ENCODE measurements at regions not wholly inside any gene's neighbourhood (a gene's known extent, or its start where the extent isn't known, plus 50 kb on each side); places are given as distances from the start of the nearest gene placed in this dataset.
"Not testable (repeated sequence)": the region's sequence is repeated elsewhere in the genome, so short reads cannot be mapped to it uniquely, and the experiment has no call there.

DNA sequence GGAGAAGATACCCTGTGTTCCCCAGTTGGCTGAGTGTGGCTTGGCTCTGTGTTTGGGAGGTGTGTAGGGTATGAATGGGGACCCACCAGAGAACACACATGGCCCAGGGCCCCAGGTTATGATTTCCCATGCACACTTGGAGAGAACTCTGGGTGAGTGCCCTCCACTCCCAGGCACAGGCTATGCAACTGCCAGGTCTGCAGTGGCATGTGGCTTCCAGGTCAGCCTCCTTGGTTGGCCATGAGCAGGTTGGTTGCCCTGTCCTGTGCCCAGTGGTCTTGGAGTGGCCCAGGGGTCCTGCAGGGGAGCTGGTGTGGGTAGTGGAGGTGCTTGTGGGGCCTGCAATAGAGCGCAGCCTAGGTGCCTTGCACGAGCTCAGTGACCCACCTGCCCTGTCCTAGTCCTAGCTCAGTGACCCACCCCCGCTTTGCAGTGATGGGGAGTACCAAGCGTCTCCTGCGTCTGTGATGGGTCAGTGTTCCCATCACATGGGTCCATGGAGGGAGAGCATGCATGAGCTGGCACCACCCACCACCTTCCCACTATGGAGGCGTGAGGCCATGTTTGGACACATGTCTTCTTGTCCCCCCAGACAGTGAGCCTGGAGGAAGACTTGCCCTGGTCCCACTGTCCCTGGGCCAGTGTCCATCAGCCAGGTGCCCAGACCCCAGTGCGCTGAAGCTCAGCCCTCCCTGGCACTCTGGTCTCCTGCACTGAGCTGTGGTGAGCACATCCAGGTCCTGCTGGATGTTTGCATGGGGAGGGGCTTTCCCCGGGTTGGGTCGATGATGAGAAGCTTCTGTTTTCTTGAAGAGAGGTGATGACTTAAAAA lies 217.3 kb downstream of the SNRPN start:
- Histone ChIP-seq H3K4me1 (ENCODE audit: control insufficient read depth, insufficient read depth, low read length, poor library complexity, severe bottlenecking) (no peaks in the 10 kb centered on the region), H3K27me3 (ENCODE audit: control insufficient read depth, insufficient read depth, low read length) (no peaks in the 10 kb centered on the region), H3K36me3 (ENCODE audit: control insufficient read depth, insufficient read depth, low read length) (no peaks in the 10 kb centered on the region), H3K4me3 (ENCODE audit: low read depth, low read length) (no peak overlapping the region), H3K27ac (ENCODE audit: insufficient read depth, low read length, poor library complexity, severe bottlenecking) (no peak overlapping the region), H3K9me3 (ENCODE audit: control insufficient read depth in 2 of 2, low read length in 2 of 2) (peaks cover 4 to 71% of the 10 kb centered on the region in 2 experiments)
- Mint-ChIP-seq H3K4me1 (no peaks in the 10 kb centered on the region), H3K4me3 (no peak overlapping the region), H3K27ac (no peak overlapping the region), H3K9me3 (peaks cover 2 to 32% (median 15%) of the 10 kb centered on the region in 7 donors), H3K27me3 (no peaks in the 10 kb centered on the region), H3K36me3 (no peaks in the 10 kb centered on the region)
- no peak for DNase-seq
- no peak for ATAC-seq (ENCODE audit: low read depth in 2 of 2)

DNA sequence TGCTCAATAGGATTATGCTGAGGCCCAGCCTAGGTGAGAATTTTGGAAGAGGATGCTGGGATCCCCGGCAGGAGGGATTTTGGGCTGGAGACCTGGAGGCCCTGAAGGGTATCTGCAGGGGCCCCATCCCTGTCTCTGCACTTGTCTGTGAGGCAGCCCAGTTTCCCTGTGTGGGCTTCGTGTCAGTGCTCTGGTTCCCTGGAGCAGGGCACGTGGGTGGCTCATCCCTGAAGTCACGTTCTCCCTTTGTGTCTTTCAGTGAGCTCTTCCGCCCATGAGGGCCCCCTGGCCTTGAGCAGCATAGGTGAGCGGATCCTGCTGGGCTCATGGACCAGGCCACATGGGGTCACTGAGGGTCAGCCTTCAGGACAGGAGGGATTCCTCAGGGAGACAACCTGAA lies 217.9 kb downstream of the SNRPN start:
- peaks cover 4 to 75% of the 10 kb centered on the region in 2 experiments for H3K9me3 ChIP-seq (ENCODE audit: control insufficient read depth in 2 of 2, low read length in 2 of 2)
- no peak overlapping the region for H3K27ac Mint-ChIP-seq
- H3K27me3 Mint-ChIP-seq = no peaks in the 10 kb centered on the region
- H3K4me3 ChIP-seq (ENCODE audit: low read depth, low read length) = no peak overlapping the region
- H3K36me3 ChIP-seq (ENCODE audit: control insufficient read depth, insufficient read depth, low read length) = no peaks in the 10 kb centered on the region
- peaks cover 0 to 32% (median 15%) of the 10 kb centered on the region in 7 donors for H3K9me3 Mint-ChIP-seq
- H3K27me3 ChIP-seq (ENCODE audit: control insufficient read depth, insufficient read depth, low read length) = no peaks in the 10 kb centered on the region
- no peak overlapping the region for H3K27ac ChIP-seq (ENCODE audit: insufficient read depth, low read length, poor library complexity, severe bottlenecking)
- DNase-seq (no peak), ATAC-seq (ENCODE audit: low read depth in 2 of 2) (no peak)
- H3K4me1 Mint-ChIP-seq = no peaks in the 10 kb centered on the region
- no peak overlapping the region for H3K4me3 Mint-ChIP-seq
- H3K36me3 Mint-ChIP-seq = no peaks in the 10 kb centered on the region
- no peaks in the 10 kb centered on the region for H3K4me1 ChIP-seq (ENCODE audit: control insufficient read depth, insufficient read depth, low read length, poor library complexity, severe bottlenecking)

DNA sequence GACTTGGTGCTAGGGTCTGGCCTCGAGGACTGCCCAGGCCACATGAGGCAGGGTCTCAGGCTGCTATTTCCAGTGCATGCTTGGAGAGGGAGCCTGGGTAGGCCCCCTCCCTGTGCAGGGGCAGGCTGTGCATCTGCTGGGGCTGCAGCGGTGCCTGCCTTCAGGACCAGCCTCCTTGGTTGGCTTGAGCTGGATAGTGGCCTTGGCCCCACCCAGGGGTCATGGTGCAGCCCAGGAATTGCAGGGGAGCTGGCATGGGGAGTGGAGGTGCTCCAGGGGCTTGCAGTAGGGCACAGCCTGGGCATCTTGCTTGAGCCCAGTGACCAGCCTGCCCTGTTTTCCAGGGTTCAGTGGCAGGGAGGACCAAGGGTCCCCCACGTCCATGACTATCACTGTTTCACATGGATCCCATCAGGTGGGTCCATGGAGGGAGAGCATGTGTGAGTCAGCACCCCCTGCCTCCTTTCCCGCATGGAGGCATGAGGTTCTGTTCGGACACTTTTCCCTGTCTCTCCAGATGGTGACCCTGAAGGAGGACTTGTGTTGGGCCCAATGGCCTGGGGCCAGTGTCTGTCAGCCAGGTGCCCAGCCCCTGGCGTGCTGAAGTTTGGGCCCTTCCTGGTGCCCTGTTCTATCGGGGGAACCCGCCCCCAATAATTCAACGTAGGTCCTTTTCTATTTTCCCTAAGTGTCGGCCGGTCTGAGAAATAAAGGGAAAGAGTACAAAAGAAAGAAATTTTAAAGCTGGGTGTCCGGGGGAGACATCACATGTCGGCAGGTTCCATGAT lies 218.6 kb downstream of the SNRPN start:
- Mint-ChIP-seq H3K4me1 (no peaks in the 10 kb centered on the region), H3K27ac (no peak overlapping the region), H3K9me3 (peaks cover 0 to 32% (median 16%) of the 10 kb centered on the region in 7 donors), H3K4me3 (no peak overlapping the region), H3K36me3 (no peaks in the 10 kb centered on the region), H3K27me3 (no peaks in the 10 kb centered on the region)
- peaks cover 4 to 82% of the 10 kb centered on the region in 2 experiments for H3K9me3 ChIP-seq (ENCODE audit: control insufficient read depth in 2 of 2, low read length in 2 of 2)
- no peak for DNase-seq
- no peaks in the 10 kb centered on the region for H3K36me3 ChIP-seq (ENCODE audit: control insufficient read depth, insufficient read depth, low read length)
- no peak for ATAC-seq (ENCODE audit: low read depth in 2 of 2)
- H3K4me1 ChIP-seq (ENCODE audit: control insufficient read depth, insufficient read depth, low read length, poor library complexity, severe bottlenecking) = no peaks in the 10 kb centered on the region
- H3K27ac ChIP-seq (ENCODE audit: insufficient read depth, low read length, poor library complexity, severe bottlenecking) = no peak overlapping the region
- no peak overlapping the region for H3K4me3 ChIP-seq (ENCODE audit: low read depth, low read length)
- H3K27me3 ChIP-seq (ENCODE audit: control insufficient read depth, insufficient read depth, low read length) = no peaks in the 10 kb centered on the region

DNA sequence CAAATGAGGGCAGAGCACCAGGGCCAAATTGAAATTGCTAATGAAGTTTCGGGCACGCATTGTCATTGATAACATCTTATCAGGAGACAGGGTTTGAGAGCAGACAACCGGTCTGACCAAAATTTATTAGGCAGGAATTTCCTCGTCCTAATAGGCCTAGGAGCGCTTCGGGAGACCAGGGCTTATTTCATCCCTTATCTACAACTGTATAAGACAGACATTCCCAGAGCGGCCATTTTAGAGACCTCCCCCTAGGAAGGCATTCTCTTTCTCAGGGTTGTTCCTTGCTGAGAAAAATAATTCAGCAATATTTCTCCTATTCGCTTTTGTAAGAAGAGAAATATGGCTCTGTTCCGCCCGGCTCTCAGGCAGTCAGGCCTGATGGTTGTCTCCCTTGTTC lies 219.4 kb downstream of the SNRPN start:
- not testable (repeated sequence) for H3K4me1 Mint-ChIP-seq; H3K36me3 Mint-ChIP-seq; H3K4me3 ChIP-seq (ENCODE audit: low read depth, low read length); H3K27me3 ChIP-seq (ENCODE audit: control insufficient read depth, insufficient read depth, low read length); H3K4me1 ChIP-seq (ENCODE audit: control insufficient read depth, insufficient read depth, low read length, poor library complexity, severe bottlenecking); H3K27ac Mint-ChIP-seq; H3K36me3 ChIP-seq (ENCODE audit: control insufficient read depth, insufficient read depth, low read length); H3K27me3 Mint-ChIP-seq; DNase-seq; H3K4me3 Mint-ChIP-seq; ATAC-seq (ENCODE audit: low read depth in 2 of 2); H3K27ac ChIP-seq (ENCODE audit: insufficient read depth, low read length, poor library complexity, severe bottlenecking)
- peaks cover 4 to 86% of the 10 kb centered on the region in 2 experiments for H3K9me3 ChIP-seq (ENCODE audit: control insufficient read depth in 2 of 2, low read length in 2 of 2)
- peaks cover 0 to 35% (median 19%) of the 10 kb centered on the region in 7 donors for H3K9me3 Mint-ChIP-seq

DNA sequence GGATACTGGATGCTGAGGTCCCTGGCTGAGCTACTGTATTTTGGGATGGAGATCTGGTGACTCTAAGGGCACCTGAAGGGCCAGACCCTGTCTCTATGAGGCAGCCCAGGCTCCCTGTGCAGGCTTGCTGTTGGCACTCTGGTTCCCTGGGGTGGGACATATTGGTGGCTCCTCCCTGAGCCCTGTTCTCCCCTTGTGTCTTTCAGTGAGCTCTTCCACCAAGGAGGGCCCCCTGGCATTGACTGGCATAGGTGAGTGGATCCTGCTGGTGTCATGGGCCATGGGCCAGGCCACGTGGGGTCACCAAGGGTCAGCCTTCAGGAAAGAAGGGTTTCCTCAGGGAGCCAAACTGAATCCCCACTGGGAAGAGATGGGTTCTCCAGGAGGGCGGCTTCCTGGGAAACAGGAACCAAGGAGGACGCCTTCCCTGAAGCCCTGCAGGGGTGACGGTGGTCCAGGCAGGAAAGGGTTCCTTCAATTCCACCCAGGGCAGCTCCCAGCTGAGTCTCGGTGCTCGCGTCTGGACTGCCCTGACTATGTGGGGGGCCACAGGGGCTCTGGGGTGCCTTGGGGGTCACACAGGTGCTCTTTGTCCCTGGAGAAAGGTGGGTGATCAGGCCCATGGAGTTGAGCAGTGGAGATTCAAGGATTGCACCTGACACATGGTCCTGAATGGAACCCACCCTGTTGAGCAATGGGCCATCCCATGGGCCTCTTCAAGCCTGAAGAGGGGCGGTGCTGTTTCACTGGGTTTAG lies 220.4 kb downstream of the SNRPN start:
- H3K27me3 Mint-ChIP-seq = no peaks in the 10 kb centered on the region
- no peaks in the 10 kb centered on the region for H3K36me3 Mint-ChIP-seq

DNA sequence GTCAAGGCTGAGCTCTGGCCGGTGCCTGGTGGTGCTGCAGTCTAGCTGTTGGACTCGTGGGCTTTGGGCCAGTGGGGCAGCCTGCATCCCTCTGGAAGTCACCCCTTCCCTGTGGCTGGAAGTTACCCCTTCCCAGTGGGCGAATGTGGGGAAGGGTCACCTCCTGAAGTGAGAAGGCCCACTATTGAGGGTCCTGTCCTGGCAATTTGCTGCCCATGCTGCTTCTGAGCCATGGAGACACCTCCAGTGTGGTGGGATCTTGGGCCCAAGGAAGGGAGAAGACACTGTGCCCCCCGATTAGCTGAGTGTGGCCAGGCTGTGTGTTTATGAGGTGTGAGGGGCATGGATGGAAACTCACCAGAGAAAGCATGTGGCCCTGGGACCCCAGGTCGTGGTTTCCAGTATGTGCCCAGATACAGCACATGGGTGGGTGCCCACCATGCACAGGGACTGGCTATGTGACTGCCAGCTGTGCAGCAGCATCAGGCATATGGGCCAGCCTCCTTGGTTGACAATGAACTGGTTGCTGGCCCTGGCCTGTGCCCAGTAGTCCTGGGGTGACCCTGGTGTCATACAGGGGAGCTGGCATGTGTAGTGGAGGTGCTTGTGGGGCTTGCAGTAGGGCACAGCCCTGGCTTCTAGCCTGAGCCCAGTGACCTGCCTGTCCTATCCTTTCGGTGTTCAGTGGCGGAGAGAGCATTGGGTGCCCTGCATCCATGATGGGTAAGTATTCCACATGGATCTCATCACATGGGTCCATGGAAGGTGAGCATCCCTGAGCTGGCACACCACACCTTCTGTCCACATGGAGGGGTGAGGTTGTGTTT lies 221.2 kb downstream of the SNRPN start:
- no peak overlapping the region for H3K4me3 ChIP-seq (ENCODE audit: low read depth, low read length)
- no peak for DNase-seq
- peaks cover 4 to 85% of the 10 kb centered on the region in 2 experiments for H3K9me3 ChIP-seq (ENCODE audit: control insufficient read depth in 2 of 2, low read length in 2 of 2)
- peaks cover 0 to 31% (median 16%) of the 10 kb centered on the region in 7 donors for H3K9me3 Mint-ChIP-seq
- H3K27me3 Mint-ChIP-seq = no peaks in the 10 kb centered on the region
- H3K27ac ChIP-seq (ENCODE audit: insufficient read depth, low read length, poor library complexity, severe bottlenecking) = no peak overlapping the region
- no peak overlapping the region for H3K27ac Mint-ChIP-seq
- no peaks in the 10 kb centered on the region for H3K4me1 Mint-ChIP-seq
- no peak for ATAC-seq (ENCODE audit: low read depth in 2 of 2)
- no peak overlapping the region for H3K4me3 Mint-ChIP-seq
- H3K36me3 ChIP-seq (ENCODE audit: control insufficient read depth, insufficient read depth, low read length) = no peaks in the 10 kb centered on the region
- H3K27me3 ChIP-seq (ENCODE audit: control insufficient read depth, insufficient read depth, low read length) = no peaks in the 10 kb centered on the region
- no peaks in the 10 kb centered on the region for H3K4me1 ChIP-seq (ENCODE audit: control insufficient read depth, insufficient read depth, low read length, poor library complexity, severe bottlenecking)
- H3K36me3 Mint-ChIP-seq = no peaks in the 10 kb centered on the region

More for the DNA sequence above, 220.4 kb downstream of the SNRPN start:
- Histone ChIP-seq H3K36me3 (ENCODE audit: control insufficient read depth, insufficient read depth, low read length) (no peaks in the 10 kb centered on the region), H3K4me1 (ENCODE audit: control insufficient read depth, insufficient read depth, low read length, poor library complexity, severe bottlenecking) (no peaks in the 10 kb centered on the region), H3K4me3 (ENCODE audit: low read depth, low read length) (no peak overlapping the region), H3K27ac (ENCODE audit: insufficient read depth, low read length, poor library complexity, severe bottlenecking) (no peak overlapping the region), H3K27me3 (ENCODE audit: control insufficient read depth, insufficient read depth, low read length) (no peaks in the 10 kb centered on the region), H3K9me3 (ENCODE audit: control insufficient read depth in 2 of 2, low read length in 2 of 2) (peaks cover 4 to 86% of the 10 kb centered on the region in 2 experiments)
- Mint-ChIP-seq H3K9me3 (peaks cover 0 to 29% (median 16%) of the 10 kb centered on the region in 7 donors), H3K4me3 (no peak overlapping the region), H3K4me1 (no peaks in the 10 kb centered on the region), H3K27ac (no peak overlapping the region)
- DNase-seq (no peak), ATAC-seq (ENCODE audit: low read depth in 2 of 2) (no peak)

DNA sequence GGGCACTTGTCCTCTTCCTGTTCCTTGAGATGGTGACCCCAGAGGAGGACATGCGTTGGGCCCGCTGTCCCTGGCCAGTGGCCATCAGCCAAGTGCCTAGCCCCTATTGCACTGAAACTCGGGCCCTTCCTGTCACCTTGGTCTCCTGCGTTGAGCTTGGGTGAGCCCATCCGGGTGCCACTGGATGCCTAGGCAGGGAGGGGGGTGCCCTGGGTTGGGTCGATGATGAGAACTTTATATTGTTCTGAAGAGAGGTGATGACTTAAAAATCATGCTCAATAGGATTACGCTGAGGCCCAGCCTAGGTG lies 221.8 kb downstream of the SNRPN start:
- Histone ChIP-seq H3K9me3 (ENCODE audit: control insufficient read depth in 2 of 2, low read length in 2 of 2) (peaks cover 4 to 85% of the 10 kb centered on the region in 2 experiments), H3K27me3 (ENCODE audit: control insufficient read depth, insufficient read depth, low read length) (no peaks in the 10 kb centered on the region), H3K27ac (ENCODE audit: insufficient read depth, low read length, poor library complexity, severe bottlenecking) (no peak overlapping the region), H3K4me3 (ENCODE audit: low read depth, low read length) (no peak overlapping the region), H3K36me3 (ENCODE audit: control insufficient read depth, insufficient read depth, low read length) (no peaks in the 10 kb centered on the region), H3K4me1 (ENCODE audit: control insufficient read depth, insufficient read depth, low read length, poor library complexity, severe bottlenecking) (no peaks in the 10 kb centered on the region)
- Mint-ChIP-seq H3K9me3 (peaks cover 0 to 35% (median 16%) of the 10 kb centered on the region in 7 donors), H3K4me3 (no peak overlapping the region), H3K36me3 (no peaks in the 10 kb centered on the region), H3K4me1 (no peaks in the 10 kb centered on the region), H3K27me3 (no peaks in the 10 kb centered on the region), H3K27ac (no peak overlapping the region)
- DNase-seq (no peak), ATAC-seq (ENCODE audit: low read depth in 2 of 2) (no peak)
